Astrocyte (in vitro differentiated cells and primary cell): ENCODE measurements at regions not wholly inside any gene's neighbourhood (a gene's known extent, or its start where the extent isn't known, plus 50 kb on each side); places are given as distances from the start of the nearest gene placed in this dataset.

Experiments
- DNase-seq: peaks from one replicate; pipeline ENCODE4 v3.0.0-alpha.2; 2010; ENCODE audit warnings: low read depth
- FAIRE-seq: peaks from 2 replicates; lab custom pipeline; 2011; peaks lifted over from hg19 to GRCh38; lab: Jason Lieb, UNC
- H2AFZ ChIP-seq: 2 replicates; pipeline ENCODE4 v1.6.0; 2012; ENCODE audit warnings: low read depth, low read length, inconsistent platforms
- H3K27ac ChIP-seq: 2 replicates; pipeline ENCODE4 v1.5.1; 2011; ENCODE audit warnings: low read depth, low read length, inconsistent platforms
- H3K27me3 ChIP-seq: 2 replicates; pipeline ENCODE4 v1.6.0; 2011; ENCODE audit warnings: low read length, inconsistent platforms; ENCODE audit not compliant: insufficient read depth
- H3K36me3 ChIP-seq: 2 replicates; pipeline ENCODE4 v1.5.1; 2011; ENCODE audit warnings: low read length, inconsistent platforms; ENCODE audit not compliant: insufficient read depth
- H3K4me1 ChIP-seq: 2 replicates; pipeline ENCODE4 v1.5.1; 2011; ENCODE audit warnings: low read length, inconsistent platforms; ENCODE audit not compliant: insufficient read depth
- H3K4me2 ChIP-seq: 2 replicates; pipeline ENCODE4 v1.6.0; 2012; ENCODE audit warnings: low read length, inconsistent platforms
- H3K4me3 ChIP-seq: 2 replicates; pipeline ENCODE4 v1.5.1; 2011; ENCODE audit warnings: low read depth, mild to moderate bottlenecking, low read length, inconsistent platforms; ENCODE audit not compliant: insufficient read depth
- H3K79me2 ChIP-seq: 2 replicates; pipeline ENCODE4 v1.6.0; 2012; ENCODE audit warnings: mild to moderate bottlenecking, low read length, inconsistent platforms; ENCODE audit not compliant: insufficient read depth
- H3K9ac ChIP-seq: 2 replicates; pipeline ENCODE4 v1.6.0; 2012; ENCODE audit warnings: mild to moderate bottlenecking, low read length, inconsistent platforms
- H3K9me3 ChIP-seq: 2 replicates; pipeline ENCODE4 v1.5.1; 2012; ENCODE audit warnings: low read depth, mild to moderate bottlenecking, low read length, inconsistent platforms; ENCODE audit not compliant: insufficient read depth
- H4K20me1 ChIP-seq: 2 replicates; pipeline ENCODE4 v1.6.0; 2012; ENCODE audit warnings: low read length, inconsistent platforms; ENCODE audit not compliant: insufficient read depth
- H3K27ac Mint-ChIP-seq: one replicate; pipeline ENCODE4 v1.8.0; 2021; ENCODE audit warnings: mild to moderate bottlenecking, mixed read lengths; ENCODE audit not compliant: unreplicated experiment
- H3K27me3 Mint-ChIP-seq: one replicate; pipeline ENCODE4 v1.8.0; 2021; ENCODE audit warnings: low read depth, mixed read lengths; ENCODE audit not compliant: unreplicated experiment
- H3K36me3 Mint-ChIP-seq: one replicate; pipeline ENCODE4 v1.8.0; 2021; ENCODE audit warnings: low read depth, mixed read lengths; ENCODE audit not compliant: unreplicated experiment
- H3K4me1 Mint-ChIP-seq: one replicate; pipeline ENCODE4 v1.8.0; 2021; ENCODE audit warnings: low read depth, mixed read lengths; ENCODE audit not compliant: unreplicated experiment
- H3K4me3 Mint-ChIP-seq: one replicate; pipeline ENCODE4 v1.8.0; 2021; ENCODE audit warnings: mild to moderate bottlenecking, moderate library complexity, mixed read lengths; ENCODE audit not compliant: unreplicated experiment
- H3K9me3 Mint-ChIP-seq: one replicate; pipeline ENCODE4 v1.8.0; 2021; ENCODE audit warnings: mild to moderate bottlenecking, mixed read lengths; ENCODE audit not compliant: unreplicated experiment
- CTCF ChIP-seq: IDR thresholded peaks from 2 replicates; pipeline ENCODE4 v1.5.1; 2011; ENCODE audit warnings: low read depth, mild to moderate bottlenecking, inconsistent platforms, low read length, moderate library complexity; ENCODE audit not compliant: insufficient read depth
- EZH2 ChIP-seq: IDR thresholded peaks from 2 replicates; pipeline ENCODE4 v1.6.1; 2012; ENCODE audit warnings: mild to moderate bottlenecking, low read length, inconsistent platforms; ENCODE audit not compliant: insufficient read depth

DNA sequence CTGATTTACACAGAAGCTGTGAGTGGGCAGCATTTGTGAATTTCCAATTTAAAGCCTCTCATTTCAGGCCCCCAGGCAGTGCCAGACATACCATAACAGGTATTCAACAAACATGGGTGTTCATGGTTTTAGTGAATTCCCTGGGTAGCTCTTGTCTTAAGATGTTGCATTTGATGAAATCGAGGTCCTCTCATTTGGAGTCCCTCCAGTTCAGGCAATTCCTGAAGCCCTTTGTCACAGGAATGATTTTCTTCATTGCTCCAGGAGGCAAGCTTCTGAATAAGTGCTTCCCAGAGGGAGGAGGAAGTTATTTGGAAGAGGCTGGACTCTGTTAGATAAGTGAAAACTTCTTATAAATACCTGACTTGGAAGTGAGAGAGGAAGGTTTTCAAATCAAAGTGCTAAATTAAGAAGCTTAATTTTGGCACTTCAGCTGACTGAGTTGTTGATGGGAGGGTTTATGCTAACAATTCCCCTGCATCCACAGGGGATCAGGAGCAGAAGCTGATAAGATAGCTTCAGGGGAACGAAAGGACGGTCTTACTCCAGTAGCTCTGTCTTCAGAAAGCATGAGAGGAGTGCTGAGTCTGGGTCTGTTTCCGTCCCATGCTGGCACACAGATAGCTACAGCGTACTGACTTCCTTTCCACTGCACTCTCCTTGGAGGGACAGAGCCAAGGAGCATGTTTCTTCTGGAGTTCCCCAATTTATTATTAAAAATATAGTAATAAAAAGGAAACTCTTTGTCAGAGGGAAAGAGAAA lies 543.1 kb downstream of the GBA3 start:
- DNase-seq (peak; percentile 61), FAIRE-seq (no peak)
- Histone ChIP-seq H4K20me1 (no peaks in the 10 kb centered on the region), H3K4me1 (no peaks in the 10 kb centered on the region), H3K4me2 (no peak overlapping the region), H3K4me3 (no peak overlapping the region), H3K9ac (no peak overlapping the region), H2AFZ (no peak overlapping the region), H3K27me3 (no peaks in the 10 kb centered on the region), H3K9me3 (no peaks in the 10 kb centered on the region), H3K36me3 (no peaks in the 10 kb centered on the region), H3K27ac (no peak overlapping the region), H3K79me2 (no peaks in the 10 kb centered on the region)
- H3K9me3 Mint-ChIP-seq = no peaks in the 10 kb centered on the region
- no peaks in the 10 kb centered on the region for H3K36me3 Mint-ChIP-seq
- no peak overlapping the region for H3K27ac Mint-ChIP-seq
- TF ChIP-seq CTCF (no peak), EZH2 (no peak)
- H3K4me3 Mint-ChIP-seq = no peak overlapping the region
- peaks cover 22% of the 10 kb centered on the region for H3K4me1 Mint-ChIP-seq
- H3K27me3 Mint-ChIP-seq = no peaks in the 10 kb centered on the region

DNA sequence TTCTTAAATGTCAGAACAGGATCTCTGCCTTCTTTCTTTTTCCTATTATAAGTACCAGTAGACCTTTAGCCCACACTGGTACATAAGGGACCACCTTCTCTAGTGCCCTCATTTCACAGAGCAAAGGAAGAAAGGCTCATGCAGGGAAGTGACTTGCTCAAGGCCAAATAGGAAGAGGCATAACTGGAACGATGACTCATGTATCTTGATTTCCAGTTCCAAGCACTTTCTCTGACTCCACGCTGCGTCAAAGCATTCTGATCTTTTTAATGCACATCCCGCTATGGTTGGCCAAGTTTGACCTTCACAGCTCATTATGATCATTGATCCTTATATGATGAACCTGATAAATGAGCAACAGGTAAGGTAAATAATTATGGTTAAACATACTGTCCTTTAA lies 542.0 kb downstream of the GBA3 start:
- Mint-ChIP-seq H3K4me1 (peaks cover 22% of the 10 kb centered on the region), H3K4me3 (no peak overlapping the region), H3K9me3 (no peaks in the 10 kb centered on the region), H3K27me3 (no peaks in the 10 kb centered on the region), H3K36me3 (no peaks in the 10 kb centered on the region), H3K27ac (no peak overlapping the region)
- no peak for FAIRE-seq
- H3K4me3 ChIP-seq = no peak overlapping the region
- no peaks in the 10 kb centered on the region for H4K20me1 ChIP-seq
- no peak overlapping the region for H3K27ac ChIP-seq
- no peaks in the 10 kb centered on the region for H3K27me3 ChIP-seq
- H3K9ac ChIP-seq = no peak overlapping the region
- H2AFZ ChIP-seq = no peak overlapping the region
- H3K36me3 ChIP-seq = no peaks in the 10 kb centered on the region
- no peak overlapping the region for H3K4me2 ChIP-seq
- no peaks in the 10 kb centered on the region for H3K79me2 ChIP-seq
- no peaks in the 10 kb centered on the region for H3K9me3 ChIP-seq
- TF ChIP-seq CTCF = no peak
- TF ChIP-seq EZH2 = no peak
- peak; percentile 60 for DNase-seq
- no peaks in the 10 kb centered on the region for H3K4me1 ChIP-seq

DNA sequence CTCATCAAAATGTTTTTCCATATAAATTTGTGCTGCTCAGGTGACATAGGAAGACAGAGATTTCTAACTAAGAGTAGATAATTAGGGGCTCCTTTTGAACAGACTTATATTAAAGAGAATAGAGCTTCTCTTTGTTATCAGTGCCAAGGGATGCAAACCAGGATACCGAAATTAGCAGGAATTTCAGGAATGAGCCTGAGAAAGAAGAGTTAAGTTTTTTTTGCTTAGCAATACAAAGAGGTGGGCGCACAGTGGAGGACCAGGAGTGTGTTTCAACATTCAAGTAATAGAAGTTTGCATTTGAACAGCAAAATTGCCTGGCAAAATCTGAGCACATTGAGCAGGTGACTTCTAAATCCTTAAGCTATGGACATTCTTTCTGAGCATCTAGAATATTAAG lies 541.3 kb downstream of the GBA3 start:
- Histone ChIP-seq H3K4me3 (no peak overlapping the region), H3K9me3 (no peaks in the 10 kb centered on the region), H2AFZ (no peak overlapping the region), H3K36me3 (no peaks in the 10 kb centered on the region), H3K79me2 (no peaks in the 10 kb centered on the region), H3K9ac (no peak overlapping the region), H4K20me1 (no peaks in the 10 kb centered on the region), H3K27ac (no peak overlapping the region), H3K4me2 (no peak overlapping the region), H3K27me3 (no peaks in the 10 kb centered on the region), H3K4me1 (no peaks in the 10 kb centered on the region)
- FAIRE-seq (no peak), DNase-seq (no peak)
- Mint-ChIP-seq H3K36me3 (no peaks in the 10 kb centered on the region), H3K27ac (no peak overlapping the region), H3K4me3 (no peak overlapping the region), H3K9me3 (no peaks in the 10 kb centered on the region), H3K4me1 (peaks cover 22% of the 10 kb centered on the region), H3K27me3 (no peaks in the 10 kb centered on the region)
- TF ChIP-seq EZH2 = no peak
- no peak for TF ChIP-seq CTCF
